ENCODE measurements at regions not wholly inside any gene's neighbourhood (a gene's known extent, or its start where the extent isn't known, plus 50 kb on each side); places are given as distances from the start of the nearest gene placed in this dataset.
"Not testable (repeated sequence)": the region's sequence is repeated elsewhere in the genome, so short reads cannot be mapped to it uniquely, and the experiment has no call there.

- no peak for DNase-seq
Observed at GRCh38 chr10:35813219-35813618, 171.1 kb upstream of the FZD8 start.

- no peak for DNase-seq
Observed at GRCh38 chr10:35808344-35808743, 166.2 kb upstream of the FZD8 start.

GRCh38 chr10:35803046-35803445, 160.9 kb upstream of the FZD8 start:
- DNase-seq = no peak

- no peak for DNase-seq
Observed at GRCh38 chr10:35797187-35797586, 155.1 kb upstream of the FZD8 start.

- no peak for DNase-seq
Observed at GRCh38 chr10:35795131-35795824, 153.2 kb upstream of the FZD8 start.

- DNase-seq = no peak
Observed at GRCh38 chr10:35794703-35795102, 152.6 kb upstream of the FZD8 start.

GRCh38 chr10:35792291-35792690, 150.2 kb upstream of the FZD8 start:
- DNase-seq = no peak

GRCh38 chr10:35789996-35790395, 147.9 kb upstream of the FZD8 start:
- DNase-seq = no peak

GRCh38 chr10:35784751-35785150, 142.7 kb upstream of the FZD8 start:
- DNase-seq = no peak

- no peak for DNase-seq
Observed at GRCh38 chr10:35783305-35783838, 141.3 kb upstream of the FZD8 start.

- peak; percentile 16 for DNase-seq
Observed at GRCh38 chr10:35781643-35782035, 139.5 kb upstream of the FZD8 start.

GRCh38 chr10:35780970-35781642, 139.0 kb upstream of the FZD8 start:
- no peak for DNase-seq

- no peak for DNase-seq
Observed at GRCh38 chr10:35778306-35778705, 136.2 kb upstream of the FZD8 start.

GRCh38 chr10:35776557-35776956, 134.5 kb upstream of the FZD8 start:
- not testable (repeated sequence) for DNase-seq

- no peak for DNase-seq
Observed at GRCh38 chr10:35774109-35774508, 132.0 kb upstream of the FZD8 start.

- no peak for DNase-seq
Observed at GRCh38 chr10:35770817-35771355, 128.8 kb upstream of the FZD8 start.

GRCh38 chr10:35769795-35770194, 127.7 kb upstream of the FZD8 start:
- no peak for DNase-seq

GRCh38 chr10:35768731-35769130, 126.6 kb upstream of the FZD8 start:
- no peak for DNase-seq

- no peak for DNase-seq
Observed at GRCh38 chr10:35768011-35768410, 125.9 kb upstream of the FZD8 start.

GRCh38 chr10:35765996-35766395, 123.9 kb upstream of the FZD8 start:
- no peak for DNase-seq

GRCh38 chr10:35765066-35765527, 123.0 kb upstream of the FZD8 start:
- DNase-seq = no peak

GRCh38 chr10:35762311-35763030, 120.4 kb upstream of the FZD8 start:
- no peak for DNase-seq

- no peak for DNase-seq
Observed at GRCh38 chr10:35758076-35758475, 116.0 kb upstream of the FZD8 start.

Measured in OCI-M1 (cell line).